H1 (cell line): ENCODE measurements at regions not wholly inside any gene's neighbourhood (a gene's known extent, or its start where the extent isn't known, plus 50 kb on each side); places are given as distances from the start of the nearest gene placed in this dataset.

Experiments
- CTCF ChIA-PET: fragments of 300-600 bp; sonication (Branson Sonifier 250); formaldehyde crosslinking; loops from one replicate; lab custom pipeline; 2021; ENCODE audit not compliant: partially characterized antibody; lab: Charles Lee
- POLR2A ChIA-PET: fragments of 300-600 bp; sonication (Branson Sonifier 250); formaldehyde crosslinking; loops from one replicate; lab custom pipeline; 2021; ENCODE audit warnings: inconsistent platforms; ENCODE audit not compliant: partially characterized antibody; lab: Charles Lee
- DNase-seq, 2 experiments: peaks; one replicate each; pipeline versions ENCODE4 v3.0.0 to v3.0.0-alpha.2; 2010 to 2022; ENCODE audit warnings: low spot score in 2 of 2, low read depth in 1 of 2, mixed read lengths in 1 of 2
- FAIRE-seq: peaks from 2 replicates; lab custom pipeline; 2011; peaks lifted over from hg19 to GRCh38; lab: Jason Lieb, UNC
- H2AFZ ChIP-seq: 2 replicates; pipeline ENCODE4 v1.8.1; 2012; ENCODE audit warnings: low read length, inconsistent platforms
- H2AK5ac ChIP-seq: 2 replicates; pipeline ENCODE4 v1.6.1; 2013; ENCODE audit warnings: low read depth, low read length
- H2BK120ac ChIP-seq: replicated peaks from 2 replicates; pipeline ENCODE3; 2013; ENCODE audit warnings: low read depth, low read length, inconsistent platforms
- H2BK12ac ChIP-seq: 2 replicates; pipeline ENCODE4 v1.6.1; 2013; ENCODE audit warnings: low read depth, low read length
- H2BK15ac ChIP-seq: 2 replicates; pipeline ENCODE4 v1.6.1; 2013; ENCODE audit warnings: low read length
- H2BK20ac ChIP-seq: 2 replicates; pipeline ENCODE4 v1.6.1; 2013; ENCODE audit warnings: low read length
- H2BK5ac ChIP-seq: 2 replicates; pipeline ENCODE4 v1.6.1; 2013; ENCODE audit warnings: low read depth, low read length
- H3K14ac ChIP-seq: 2 replicates; pipeline ENCODE4 v1.6.1; 2013; ENCODE audit warnings: inconsistent platforms; ENCODE audit not compliant: insufficient read length
- H3K18ac ChIP-seq: 2 replicates; pipeline ENCODE4 v1.6.1; 2013; ENCODE audit warnings: low read length; ENCODE audit errors: extremely low read depth
- H3K23ac ChIP-seq: 2 replicates; pipeline ENCODE4 v1.6.1; 2013; ENCODE audit warnings: inconsistent platforms; ENCODE audit not compliant: insufficient read length
- H3K23me2 ChIP-seq: 2 replicates; pipeline ENCODE4 v1.6.1; 2013; ENCODE audit warnings: low read depth, low read length
- H3K27ac ChIP-seq: 2 replicates; pipeline ENCODE4 v1.6.1; 2011; ENCODE audit warnings: low read depth, low read length, inconsistent platforms
- H3K27me3 ChIP-seq, 4 experiments: replicated peaks in 1 of 4; 1 replicate in 1 of 4; 2 replicates in 3 of 4; pipeline versions ENCODE4 v1.6.1 to v1.8.1; 2011 to 2013; ENCODE audit warnings: low read length in 3 of 4, mild to moderate bottlenecking in 3 of 4, inconsistent platforms in 2 of 4, mixed read lengths in 2 of 4, moderate library complexity in 1 of 4; ENCODE audit not compliant: control insufficient read depth in 3 of 4, insufficient read depth in 3 of 4; ENCODE audit errors: extremely low read depth in 1 of 4
- H3K36me3 ChIP-seq, 4 experiments: 2 replicates each; pipeline versions ENCODE4 v1.6.1 to v1.8.1; 2011 to 2013; ENCODE audit warnings: mild to moderate bottlenecking in 4 of 4, low read length in 3 of 4, moderate library complexity in 2 of 4, control low read depth in 1 of 4, inconsistent platforms in 1 of 4; ENCODE audit not compliant: insufficient read depth in 4 of 4, control insufficient read depth in 2 of 4
- H3K4ac ChIP-seq: replicated peaks from 2 replicates; pipeline ENCODE3; 2013; ENCODE audit warnings: low read length, low read depth, mixed read lengths, inconsistent platforms; ENCODE audit not compliant: insufficient read length
- H3K4me1 ChIP-seq, 4 experiments: replicated peaks in 1 of 4; 1 replicate in 1 of 4; 2 replicates in 3 of 4; pipeline versions ENCODE4 v1.6.1 to v1.8.1; 2011 to 2013; ENCODE audit warnings: low read length in 3 of 4, inconsistent platforms in 2 of 4, mixed read lengths in 1 of 4; ENCODE audit not compliant: insufficient read depth in 4 of 4, control insufficient read depth in 3 of 4
- H3K4me2 ChIP-seq, 2 experiments: 2 replicates each; pipeline versions ENCODE4 v1.6.1 to v1.8.1; 2011 to 2013; ENCODE audit warnings: low read depth in 2 of 2, low read length in 2 of 2, control low read depth in 1 of 2, inconsistent platforms in 1 of 2, mild to moderate bottlenecking in 1 of 2; ENCODE audit not compliant: insufficient read depth in 1 of 2
- H3K4me3 ChIP-seq, 4 experiments: fragments of 200-600, 300-600 bp in 1 of 4; sonication (generic), shearing (Covaris generic), sonication (Bioruptor Twin) in 1 of 4; 2 replicates each; pipeline versions ENCODE4 v1.5.1 to v1.8.1; 2011 to 2016; ENCODE audit warnings: low read length in 4 of 4, low read depth in 3 of 4, control low read depth in 2 of 4, inconsistent platforms in 2 of 4, mild to moderate bottlenecking in 2 of 4, mixed read lengths in 1 of 4, moderate library complexity in 1 of 4; ENCODE audit not compliant: insufficient read depth in 2 of 4; ENCODE audit errors: extremely low read depth in 1 of 4
- H3K56ac ChIP-seq: replicated peaks from 2 replicates; pipeline ENCODE3; 2013; ENCODE audit warnings: low read depth, mild to moderate bottlenecking, mixed read lengths, low read length, inconsistent platforms; ENCODE audit not compliant: insufficient read length
- H3K79me1 ChIP-seq: 2 replicates; pipeline ENCODE4 v1.6.1; 2013; ENCODE audit warnings: low read depth, low read length, control low read depth
- H3K79me2 ChIP-seq, 2 experiments: 2 replicates each; pipeline versions ENCODE4 v1.6.1 to v1.8.1; 2012 to 2013; ENCODE audit warnings: low read length in 2 of 2, mild to moderate bottlenecking in 2 of 2, inconsistent platforms in 1 of 2; ENCODE audit not compliant: insufficient read depth in 2 of 2, control insufficient read depth in 1 of 2
- H3K9ac ChIP-seq, 4 experiments: replicated peaks in 1 of 4; 1 replicate in 1 of 4; 2 replicates in 3 of 4; pipeline versions ENCODE4 v1.6.1 to v1.8.1; 2011 to 2013; ENCODE audit warnings: low read depth in 3 of 4, low read length in 3 of 4, control low read depth in 2 of 4, mild to moderate bottlenecking in 2 of 4, moderate library complexity in 2 of 4, inconsistent platforms in 1 of 4; ENCODE audit errors: extremely low read depth in 1 of 4
- H3K9me3 ChIP-seq, 2 experiments: 2 replicates each; pipeline versions ENCODE4 v1.6.1 to v1.8.1; 2012 to 2013; ENCODE audit warnings: mild to moderate bottlenecking in 2 of 2, moderate library complexity in 2 of 2, control low read depth in 1 of 2, inconsistent platforms in 1 of 2, low read depth in 1 of 2, low read length in 1 of 2, mixed read lengths in 1 of 2; ENCODE audit not compliant: insufficient read depth in 2 of 2
- H4K20me1 ChIP-seq, 2 experiments: replicated peaks in 1 of 2; 2 replicates each; pipeline versions ENCODE3 to v1.8.1; 2011 to 2013; ENCODE audit warnings: inconsistent platforms in 2 of 2, low read length in 2 of 2, mild to moderate bottlenecking in 1 of 2; ENCODE audit not compliant: insufficient read depth in 2 of 2, control insufficient read depth in 1 of 2
- H4K5ac ChIP-seq: 2 replicates; pipeline ENCODE4 v1.6.1; 2013; ENCODE audit warnings: low read length, low read depth, mixed read lengths, inconsistent platforms; ENCODE audit not compliant: insufficient read length
- H4K8ac ChIP-seq: 2 replicates; pipeline ENCODE4 v1.8.0; 2013; ENCODE audit warnings: mild to moderate bottlenecking, moderate library complexity, low read length, inconsistent platforms; ENCODE audit not compliant: insufficient read depth; ENCODE audit errors: extremely low read depth
- H4K91ac ChIP-seq: replicated peaks from 2 replicates; pipeline ENCODE3; 2013; ENCODE audit warnings: low read length, mixed read lengths, inconsistent platforms; ENCODE audit not compliant: insufficient read length
- CEBPB ChIP-seq: IDR thresholded peaks from 2 replicates; pipeline ENCODE4 v1.6.1; 2012; ENCODE audit warnings: low read depth, low read length
- TCF12 ChIP-seq: IDR thresholded peaks from 2 replicates; pipeline ENCODE4 v1.6.1; 2011; ENCODE audit warnings: low read depth, mild to moderate bottlenecking, low read length
- WGBS, 2 experiments: shearing (Covaris generic) in 1 of 2; methylation state at CpG; one replicate each; pipeline versions ENCODE4 v1.1.6 to v1.1.7; 2013 to 2015; ENCODE audit warnings: low lambda C conversion rate in 2 of 2, mixed read lengths in 2 of 2, inconsistent platforms in 1 of 2, low coverage in 1 of 2, missing lambda C conversion rate in 1 of 2; ENCODE audit not compliant: insufficient replicate concordance in 2 of 2, insufficient coverage in 1 of 2, insufficient read length in 1 of 2; ENCODE audit errors: extremely low coverage in 1 of 2, missing lambda C conversion rate in 1 of 2; 5-methylcytosine and 5-hydroxymethylcytosine counted together

DNA sequence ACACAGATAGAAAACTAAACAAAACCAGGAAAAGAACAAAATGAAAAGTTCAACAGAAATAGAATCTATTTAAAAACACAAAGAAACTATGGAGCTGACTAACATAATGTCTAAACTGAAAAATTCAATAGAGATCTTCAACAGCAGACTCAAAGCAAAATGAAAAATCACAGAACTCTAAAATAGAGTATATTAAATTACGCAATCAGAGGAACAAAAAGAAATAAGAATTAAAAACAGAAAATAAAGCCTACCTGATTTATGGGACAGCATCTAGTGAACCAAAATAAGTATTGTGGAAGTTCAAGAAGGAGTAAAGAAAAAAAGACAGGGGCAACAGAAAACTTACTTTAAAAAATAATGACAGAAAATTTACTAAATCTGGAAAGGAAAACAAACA lies 152.1 kb upstream of the GALNT5 start:
- H3K9ac ChIP-seq = no peak overlapping the region
- no peak overlapping the region for H2BK12ac ChIP-seq
- H4K8ac ChIP-seq = no peak overlapping the region
- H3K23ac ChIP-seq = no peak overlapping the region
- H4K5ac ChIP-seq = no peak overlapping the region
- H4K91ac ChIP-seq = no peak overlapping the region
- H2BK15ac ChIP-seq = no peak overlapping the region
- H3K23me2 ChIP-seq = no peaks in the 10 kb centered on the region
- H2BK20ac ChIP-seq = no peak overlapping the region
- no peak overlapping the region for H3K56ac ChIP-seq
- no peaks in the 10 kb centered on the region for H4K20me1 ChIP-seq
- no peak for FAIRE-seq
- ChIA-PET CTCF (interaction anchor here (0.9 kb wide), 1 partner anchor 9 kb away, joined by 3 read pairs; no protein-coding TSS in a partner anchor), POLR2A (no interaction called here)
- no peak overlapping the region for H3K4ac ChIP-seq
- H3K9me3 ChIP-seq = no peaks in the 10 kb centered on the region
- no peak overlapping the region for H3K4me2 ChIP-seq
- H2AK5ac ChIP-seq = no peak overlapping the region
- H2AFZ ChIP-seq = no peak overlapping the region
- H3K79me2 ChIP-seq = no peaks in the 10 kb centered on the region
- H3K14ac ChIP-seq = no peak overlapping the region
- no peak overlapping the region for H2BK5ac ChIP-seq
- no peak overlapping the region for H3K27ac ChIP-seq
- 93% methylated on average over 1 of the region's 1 CpG; no CpG with 5 or more reads in 1 of the 2 experiments for WGBS, 2 experiments
- H3K36me3 ChIP-seq = no peaks in the 10 kb centered on the region
- H3K27me3 ChIP-seq = no peaks in the 10 kb centered on the region
- DNase-seq = no peak
- no peaks in the 10 kb centered on the region for H3K4me1 ChIP-seq
- no peak overlapping the region for H2BK120ac ChIP-seq
- TF ChIP-seq CEBPB (peak; percentile 38; the same call in 1 of the 2 replicates), TCF12 (no peak)
- no peaks in the 10 kb centered on the region for H3K79me1 ChIP-seq
- no peak overlapping the region for H3K4me3 ChIP-seq
- H3K18ac ChIP-seq = no peak overlapping the region
